ENCODE measurements at regions not wholly inside any gene's neighbourhood (a gene's known extent, or its start where the extent isn't known, plus 50 kb on each side); places are given as distances from the start of the nearest gene placed in this dataset.

- DNase-seq (ENCODE audit: low read depth in 3 of 3) = no peak
Observed at GRCh38 chr22:48319321-48320047, 1508.2 kb downstream of the BRD1 start.

GRCh38 chr22:48318575-48319320 is 1508.9 kb downstream of the BRD1 start:
- no peak for DNase-seq (ENCODE audit: low read depth in 3 of 3)

GRCh38 chr22:48318173-48318572 is 1509.5 kb downstream of the BRD1 start:
- DNase-seq (ENCODE audit: low read depth in 3 of 3) = no peak

GRCh38 chr22:48316257-48317250 is 1511.1 kb downstream of the BRD1 start:
- DNase-seq (ENCODE audit: low read depth in 3 of 3) = no peak

GRCh38 chr22:48315439-48316256 is 1512.0 kb downstream of the BRD1 start:
- no peak for DNase-seq (ENCODE audit: low read depth in 3 of 3)

GRCh38 chr22:48314073-48314472 is 1513.6 kb downstream of the BRD1 start:
- DNase-seq (ENCODE audit: low read depth in 3 of 3) = no peak

GRCh38 chr22:48313175-48313830 is 1514.4 kb downstream of the BRD1 start:
- DNase-seq (ENCODE audit: low read depth in 3 of 3) = no peak

- no peak for DNase-seq (ENCODE audit: low read depth in 3 of 3)
Observed at GRCh38 chr22:48310740-48311139, 1516.9 kb downstream of the BRD1 start.

- DNase-seq (ENCODE audit: low read depth in 3 of 3) = no peak
Observed at GRCh38 chr22:48310289-48310688, 1517.4 kb downstream of the BRD1 start.

GRCh38 chr22:48309836-48310235 is 1517.8 kb downstream of the BRD1 start:
- DNase-seq (ENCODE audit: low read depth in 3 of 3) = no peak

GRCh38 chr22:48309115-48309705 is 1518.5 kb downstream of the BRD1 start:
- DNase-seq (ENCODE audit: low read depth in 3 of 3) = no peak

- DNase-seq (ENCODE audit: low read depth in 3 of 3) = no peak
Observed at GRCh38 chr22:48307931-48308330, 1519.7 kb downstream of the BRD1 start.

GRCh38 chr22:48306785-48307510 is 1520.7 kb downstream of the BRD1 start:
- no peak for DNase-seq (ENCODE audit: low read depth in 3 of 3)

- DNase-seq (ENCODE audit: low read depth in 3 of 3) = no peak
Observed at GRCh38 chr22:48306284-48306683, 1521.4 kb downstream of the BRD1 start.

GRCh38 chr22:48305726-48306235 is 1521.9 kb downstream of the BRD1 start:
- DNase-seq (ENCODE audit: low read depth in 3 of 3) = no peak

GRCh38 chr22:48303369-48303725 is 1524.3 kb downstream of the BRD1 start:
- no peak for DNase-seq (ENCODE audit: low read depth in 3 of 3)

GRCh38 chr22:48302657-48303368 is 1524.9 kb downstream of the BRD1 start:
- no peak for DNase-seq (ENCODE audit: low read depth in 3 of 3)

GRCh38 chr22:48301908-48302307 is 1525.8 kb downstream of the BRD1 start:
- DNase-seq (ENCODE audit: low read depth in 3 of 3) = no peak

- no peak for DNase-seq (ENCODE audit: low read depth in 3 of 3)
Observed at GRCh38 chr22:48301421-48301820, 1526.3 kb downstream of the BRD1 start.

Data from stimulated activated CD4-positive, alpha-beta T cell treated with anti-CD3 and anti-CD28 coated beads, TNF-alpha, amount 100 ng/mL, for 48 hours (primary cell).